ENCODE measurements at regions not wholly inside any gene's neighbourhood (a gene's known extent, or its start where the extent isn't known, plus 50 kb on each side); places are given as distances from the start of the nearest gene placed in this dataset.
A peak's percentile ranks its signal among the peaks of the same experiment; 100 is the strongest.

DNA sequence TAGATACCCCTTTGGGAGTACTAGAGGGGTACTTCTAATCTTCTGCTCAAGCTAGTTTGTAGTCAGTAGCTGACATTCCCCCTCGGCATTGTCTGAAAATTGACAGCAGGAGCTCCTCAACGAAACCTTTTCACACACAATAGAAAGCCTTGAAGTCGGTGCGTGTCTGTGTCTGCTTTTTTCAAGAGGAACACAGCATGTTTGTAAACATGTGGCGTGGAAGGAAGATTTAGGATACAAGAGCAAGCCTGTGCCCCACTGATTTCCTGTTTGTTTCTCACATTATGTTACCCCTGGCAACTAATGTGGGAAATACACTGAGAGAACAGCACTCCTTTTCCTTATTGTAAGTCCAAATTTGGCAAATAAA, 252.6 kb downstream of the ANKRD50 start:
- no peak for DNase-seq

- DNase-seq: peak; percentile 0
Measured at GRCh38 chr4:124461592-124461991, 250.9 kb downstream of the ANKRD50 start.

DNA sequence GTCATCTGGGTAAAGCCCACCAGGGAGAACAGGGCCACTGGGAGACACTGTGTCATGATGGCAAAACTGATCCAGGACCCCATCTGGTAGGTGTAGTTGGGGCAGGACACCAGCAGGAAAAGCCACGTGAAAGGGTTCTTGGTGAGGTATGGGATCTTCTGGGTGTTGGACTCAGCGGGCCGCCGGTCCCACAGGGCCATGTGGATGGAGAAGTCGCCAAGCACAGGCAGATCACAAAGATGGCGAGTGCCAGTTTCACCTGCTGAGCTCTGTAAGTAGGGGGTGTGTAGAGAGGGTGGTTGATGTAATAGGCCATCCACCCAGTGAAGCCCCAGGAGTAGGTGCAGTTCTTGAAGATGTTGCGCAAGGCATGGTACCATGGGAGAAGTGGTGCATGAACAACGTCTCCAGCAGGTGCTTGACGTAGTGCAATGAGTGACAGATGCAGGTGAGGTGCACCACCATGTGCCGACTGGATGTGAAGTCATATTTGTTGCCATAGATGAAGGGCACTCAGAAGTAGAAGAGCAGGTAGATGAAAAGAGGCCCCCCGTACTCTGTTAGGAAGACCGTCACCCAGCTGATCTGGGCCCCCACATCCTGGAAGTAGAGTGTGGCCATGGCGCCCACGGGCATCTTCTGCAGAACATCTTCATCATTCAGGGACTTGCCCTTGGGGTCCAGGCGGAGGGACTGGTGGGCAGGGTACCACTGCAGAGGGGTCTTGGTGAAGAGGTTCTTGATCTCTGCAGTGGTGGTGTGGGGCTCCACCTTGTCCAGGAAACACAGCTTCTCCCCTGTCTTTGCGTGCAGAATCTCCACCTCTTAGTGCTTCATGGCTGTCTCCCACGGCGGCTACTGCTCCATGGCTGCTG, 249.3 kb downstream of the ANKRD50 start:
- DNase-seq: no peak

GRCh38 chr4:124464836-124465235, 247.7 kb downstream of the ANKRD50 start:
- DNase-seq: no peak

GRCh38 chr4:124468360-124468759, 244.2 kb downstream of the ANKRD50 start:
- no peak for DNase-seq

DNA sequence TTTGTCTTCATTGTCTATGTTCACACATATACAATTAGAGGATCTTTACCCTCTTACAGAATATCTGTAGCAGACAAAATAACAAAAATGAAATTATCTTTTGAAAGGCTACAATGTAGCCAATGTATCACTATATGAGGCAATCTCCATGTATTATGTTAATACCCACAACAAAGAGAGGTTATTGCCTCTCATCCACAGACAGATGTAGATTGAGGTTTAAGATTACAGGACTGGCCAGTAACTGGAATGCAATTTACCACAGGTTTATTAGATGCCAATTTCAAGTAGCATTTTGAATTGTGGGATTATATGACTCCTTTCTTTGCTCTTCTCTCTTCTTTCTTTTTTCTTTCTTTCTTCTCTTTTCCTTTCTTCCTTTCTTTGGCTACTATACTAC, 242.6 kb downstream of the ANKRD50 start:
- no peak for DNase-seq

DNA sequence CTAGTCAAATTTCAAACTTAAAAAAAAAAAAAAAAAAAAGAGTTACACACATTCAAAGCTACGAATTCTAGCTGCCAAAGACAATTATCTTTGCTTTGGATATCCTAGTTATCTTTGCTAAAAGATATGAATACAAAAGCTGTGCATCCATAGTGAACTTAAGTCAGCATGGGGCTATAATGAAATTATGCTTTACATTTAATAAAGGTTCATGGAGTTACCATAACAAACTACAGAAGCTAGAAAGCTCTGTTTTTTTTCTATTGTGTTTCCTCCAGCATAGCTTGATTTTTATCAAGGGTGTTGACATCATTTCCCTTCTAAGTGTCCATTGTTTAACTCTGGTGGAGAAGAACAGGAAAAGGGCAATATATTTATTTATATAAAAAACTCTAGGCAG, 234.1 kb downstream of the ANKRD50 start:
- no peak for DNase-seq

DNA sequence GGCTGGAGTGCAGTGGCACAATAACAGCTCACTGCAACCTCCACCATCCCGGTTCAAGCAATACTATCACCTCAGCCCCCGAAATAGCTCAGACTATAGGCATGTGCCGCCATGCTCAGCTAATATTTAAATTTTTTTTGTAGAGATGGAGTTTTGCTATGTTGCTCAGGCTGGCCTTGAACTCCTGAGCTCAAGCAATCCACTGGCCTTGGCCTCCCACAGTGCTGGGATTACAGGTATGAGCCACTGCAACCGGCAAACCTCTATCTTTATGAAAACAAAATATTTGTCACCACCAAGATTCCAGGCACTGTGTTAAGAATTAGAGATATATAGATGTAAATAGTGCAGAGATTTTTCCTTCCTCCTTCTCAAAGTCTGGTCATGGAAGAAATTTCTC, 232.5 kb downstream of the ANKRD50 start:
- DNase-seq: no peak

DNA sequence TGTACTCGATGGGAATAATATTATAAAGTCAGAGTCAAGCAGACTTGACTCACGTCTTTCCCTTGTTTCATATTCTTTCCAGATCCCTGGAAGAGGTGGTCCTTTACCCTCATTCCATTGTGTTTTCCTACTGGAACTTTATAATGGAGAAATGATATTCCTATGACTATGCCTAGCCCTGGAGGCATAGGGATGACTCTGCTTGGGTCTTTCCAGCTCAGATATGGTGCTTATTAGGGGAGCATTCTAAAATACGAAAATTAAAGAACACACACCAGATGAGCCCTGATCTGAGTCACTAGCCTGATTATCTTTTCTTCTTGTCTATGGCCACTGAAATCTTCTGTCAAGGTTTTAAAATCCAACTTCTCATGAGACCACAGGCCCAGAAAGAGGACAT, 231.4 kb downstream of the ANKRD50 start:
- DNase-seq: no peak

GRCh38 chr4:124483048-124483906, 229.3 kb downstream of the ANKRD50 start:
- DNase-seq: peak; percentile 71

- no peak for DNase-seq
Measured at GRCh38 chr4:124484008-124484407, 228.5 kb downstream of the ANKRD50 start.

DNA sequence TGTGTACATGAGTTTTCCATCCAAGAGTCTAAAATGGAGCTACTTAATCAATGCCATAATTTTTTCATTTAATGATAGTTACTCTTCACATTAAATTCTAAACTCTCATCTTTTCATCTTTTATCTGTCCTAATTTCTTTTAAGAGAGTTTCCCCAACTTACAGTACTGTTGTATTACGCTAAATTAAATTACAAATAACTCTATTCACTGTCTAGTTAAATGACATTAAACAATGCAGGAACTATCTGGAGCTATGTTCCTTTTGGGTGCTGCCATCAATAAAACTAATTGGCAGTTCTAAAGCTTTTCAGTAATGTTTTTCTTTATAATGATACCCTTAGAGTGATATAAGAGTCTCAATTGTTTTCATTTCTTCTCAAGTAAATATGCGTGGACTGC, 227.6 kb downstream of the ANKRD50 start:
- no peak for DNase-seq

DNA sequence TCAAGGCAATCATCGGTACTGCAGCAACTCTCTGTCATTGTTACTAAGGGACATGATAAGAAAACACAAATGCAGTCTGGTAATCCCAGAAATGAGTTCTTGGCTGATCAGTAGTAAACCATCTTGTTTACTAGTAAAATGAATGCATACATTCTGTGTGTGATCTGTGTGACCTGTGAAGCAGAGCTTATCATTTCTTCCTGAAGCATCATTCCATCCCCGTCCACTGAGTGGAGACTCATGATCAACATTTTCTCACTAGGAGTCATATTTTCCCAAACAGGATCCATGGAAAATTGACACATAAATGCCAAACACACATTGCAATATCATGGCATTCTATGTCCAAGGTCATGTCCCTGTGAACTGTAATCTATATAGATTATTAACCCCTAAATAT, 226.1 kb downstream of the ANKRD50 start:
- no peak for DNase-seq

DNA sequence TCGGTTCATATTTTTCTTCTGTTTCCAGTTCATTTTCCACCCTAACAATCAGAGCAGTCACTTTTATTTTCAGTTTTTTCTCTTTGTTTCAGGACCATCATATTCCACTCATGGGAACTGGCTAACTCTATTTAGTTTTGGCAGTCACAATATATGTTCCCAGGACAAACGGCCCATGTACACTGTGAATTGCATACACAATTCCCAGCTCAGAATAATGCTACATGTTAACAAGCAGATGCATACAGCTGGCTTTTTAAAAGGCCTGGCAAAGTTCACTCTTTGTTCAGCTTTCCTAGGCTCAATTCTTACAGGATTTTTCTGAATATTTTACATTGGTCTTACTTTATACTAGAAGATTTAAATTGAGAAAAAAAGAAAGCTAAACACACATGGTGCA, 224.9 kb downstream of the ANKRD50 start:
- no peak for DNase-seq

DNA sequence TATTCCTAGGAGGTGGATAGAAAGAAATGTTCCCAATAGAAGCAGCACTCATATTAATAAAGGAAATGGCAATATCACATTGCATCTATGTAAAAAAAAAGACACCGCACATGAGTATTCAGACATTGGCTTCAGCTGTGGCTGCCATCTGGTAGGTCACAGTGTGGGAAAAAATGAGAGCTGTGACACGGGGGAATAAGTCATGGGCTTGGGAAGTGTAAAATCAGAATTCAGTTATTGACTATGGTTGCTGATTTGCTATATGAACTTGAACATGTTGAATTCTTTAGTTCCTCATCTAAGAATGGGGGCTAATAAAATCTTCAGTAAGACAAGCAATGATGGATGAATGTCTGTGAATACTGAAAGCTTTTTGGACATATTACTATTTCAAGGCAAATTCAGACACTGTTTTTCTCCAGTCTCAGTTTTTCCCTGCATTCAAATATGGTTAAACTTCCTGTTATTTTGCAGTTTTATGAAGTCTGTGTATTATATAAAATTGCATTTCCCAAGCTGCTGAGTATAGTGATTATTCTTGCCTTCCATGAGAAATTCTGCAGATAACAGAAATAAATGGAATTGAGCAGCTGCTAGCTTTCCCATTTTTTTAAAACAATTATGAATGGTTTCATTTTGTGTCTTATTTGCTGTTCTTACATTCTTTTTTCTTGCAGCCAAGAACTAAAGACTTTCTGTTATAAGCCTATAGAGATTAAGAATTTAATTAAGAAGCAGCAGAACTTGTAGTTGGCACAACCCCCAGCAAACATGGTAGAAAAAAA, 221.0 kb downstream of the ANKRD50 start:
- DNase-seq: no peak

DNA sequence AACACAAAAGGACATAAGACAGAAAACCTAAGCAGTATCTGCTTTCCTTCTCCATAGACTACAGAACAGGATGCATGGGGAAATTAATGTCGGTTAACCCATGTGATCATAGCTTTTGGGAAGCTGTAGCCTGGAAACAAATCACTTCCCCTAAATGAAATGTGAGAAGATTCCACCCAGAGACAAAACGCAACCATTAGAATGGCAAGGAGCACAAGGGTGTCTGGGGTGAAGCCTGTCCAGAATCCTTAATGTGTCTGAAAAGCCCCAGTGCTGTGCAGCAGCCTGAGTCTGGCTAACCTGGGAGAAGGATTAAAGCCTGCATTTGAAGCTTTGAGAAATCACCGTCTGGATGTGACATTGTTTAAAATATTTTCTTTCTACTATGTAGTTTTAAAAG, 213.3 kb downstream of the ANKRD50 start:
- DNase-seq: no peak

DNA sequence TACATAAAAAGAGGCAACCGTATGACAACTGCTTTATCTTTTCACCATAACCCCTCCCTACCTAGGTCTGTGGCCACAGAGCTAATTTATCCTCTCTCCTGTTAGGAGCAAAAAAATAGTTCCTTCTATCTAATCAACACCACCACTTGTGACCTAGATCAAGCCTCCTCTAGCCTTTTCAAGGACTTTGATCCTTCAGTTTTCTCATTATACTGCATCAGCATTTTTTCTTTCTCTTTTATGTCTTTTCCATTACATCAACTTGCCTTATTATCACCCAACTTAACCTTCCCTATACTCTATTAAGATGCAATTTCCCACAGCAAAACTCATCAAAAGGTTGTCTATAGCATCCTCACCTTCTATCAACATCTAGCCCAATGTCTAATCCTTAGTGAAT, 211.0 kb downstream of the ANKRD50 start:
- no peak for DNase-seq

DNA sequence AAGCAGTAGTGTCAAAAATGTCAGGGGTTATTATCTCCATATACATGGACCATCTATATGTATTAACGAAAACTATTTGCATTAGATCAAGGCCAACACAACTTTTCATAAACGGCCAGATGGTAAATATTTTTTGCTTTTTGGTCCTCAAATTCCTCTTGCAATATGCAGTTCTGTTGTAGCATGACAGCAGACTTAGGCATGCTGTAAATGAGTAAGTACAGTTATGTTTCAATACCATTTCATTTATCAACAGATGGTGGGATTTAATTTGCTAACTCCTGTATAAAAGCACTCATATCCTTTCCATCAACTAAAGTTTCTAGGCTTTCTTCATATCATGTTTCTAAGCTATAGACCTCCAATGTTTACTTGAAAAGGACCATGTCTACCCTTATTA, 208.1 kb downstream of the ANKRD50 start:
- no peak for DNase-seq

- no peak for DNase-seq
Measured at GRCh38 chr4:124505211-124505610, 207.3 kb downstream of the ANKRD50 start.

- DNase-seq: no peak
Measured at GRCh38 chr4:124509151-124509550, 203.4 kb downstream of the ANKRD50 start.

DNA sequence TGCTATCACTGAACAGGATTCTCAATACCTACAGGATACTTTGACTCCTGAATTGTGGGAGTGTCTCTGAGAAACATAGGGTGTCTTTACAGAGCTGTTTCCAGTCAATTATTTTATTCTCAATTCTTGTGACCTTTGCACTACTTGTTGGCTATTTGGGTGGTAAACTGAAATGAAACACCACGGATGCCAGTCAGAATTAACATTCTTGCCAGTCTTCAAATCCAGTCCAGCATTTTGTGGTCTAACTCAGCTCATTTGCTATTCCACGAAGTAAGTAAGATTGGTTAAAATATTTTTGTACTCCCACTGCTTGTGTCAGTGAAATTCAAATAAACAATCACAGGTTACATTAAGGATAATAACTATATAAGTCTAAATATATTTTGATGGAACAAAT, 197.9 kb downstream of the ANKRD50 start:
- no peak for DNase-seq

GRCh38 chr4:124515591-124515990, 196.9 kb downstream of the ANKRD50 start:
- no peak for DNase-seq

- no peak for DNase-seq
Measured at GRCh38 chr4:124519196-124519595, 193.3 kb downstream of the ANKRD50 start.

Data from NCI-H345 (cell line).